ENCODE measurements at regions not wholly inside any gene's neighbourhood (a gene's known extent, or its start where the extent isn't known, plus 50 kb on each side); places are given as distances from the start of the nearest gene placed in this dataset.

DNA sequence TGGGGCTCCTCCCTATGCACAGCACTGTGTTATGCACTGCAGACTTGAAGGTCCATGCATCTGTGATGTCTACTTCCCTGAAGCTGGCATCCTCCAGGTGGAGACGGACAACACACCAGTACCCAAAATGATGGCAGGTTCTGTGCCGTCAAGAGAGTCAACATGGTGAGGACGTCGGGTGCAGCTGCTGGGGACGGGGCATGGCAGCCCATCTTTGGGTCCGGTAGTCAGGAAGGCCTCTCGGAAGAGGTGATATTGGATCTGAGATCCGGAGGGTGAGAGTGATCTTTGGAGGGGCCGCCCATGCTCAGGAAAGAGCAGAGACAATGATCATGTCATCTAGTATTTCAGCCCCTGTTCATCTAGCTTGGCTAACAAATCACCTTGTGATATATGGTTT, 104.1 kb downstream of the RIPK4 start:
- Histone ChIP-seq H3K4me2 (ENCODE audit: low read depth, low read length) (no peak overlapping the region), H3K79me2 (ENCODE audit: insufficient read depth, low read length) (no peaks in the 10 kb centered on the region), H3K9ac (ENCODE audit: insufficient read depth, low read depth, low read length) (no peak overlapping the region), H3K36me3 (replicated peaks in 1 of 2; ENCODE audit: control insufficient read depth in 1 of 2, insufficient read depth in 2 of 2, low read length in 2 of 2) (no peaks in the 10 kb centered on the region), H3K4me1 (ENCODE audit: insufficient read depth, low read length) (peaks cover 24% of the 10 kb centered on the region), H3K27me3 (ENCODE audit: control insufficient read depth in 1 of 2, insufficient read depth in 2 of 2, low read length in 2 of 2) (peaks cover 2 to 40% of the 10 kb centered on the region in 2 experiments), H3K9me3 (ENCODE audit: low read length) (no peaks in the 10 kb centered on the region), H2AFZ (ENCODE audit: low read length) (no peak overlapping the region), H3K4me3 (replicated peaks in 1 of 3; ENCODE audit: insufficient read depth in 1 of 3, low read depth in 2 of 3, low read length in 3 of 3) (no peak overlapping the region), H3K27ac (ENCODE audit: extremely low read length, insufficient read depth, low read length) (no peak overlapping the region), H4K20me1 (ENCODE audit: insufficient read depth, low read length) (no peaks in the 10 kb centered on the region)
- BruUV-seq (replicated peaks), result no TSS peak
- intact Hi-C loops (cut with micrococcal nuclease; ENCODE audit: unreplicated experiment), result no loop called here
- FAIRE-seq (no peak), ATAC-seq (no peak), DNase-seq (ENCODE audit: low spot score) (no peak)
- ChIA-PET CTCF (ENCODE audit: low intra/inter-chr PET ratio, low total read pairs) (interaction anchor here (2.3 kb wide), 1 partner anchor 116 kb away, joined by 7 read pairs; no protein-coding TSS in a partner anchor), POLR2A (no interaction called here)
- 69% methylated on average over 9 of the region's 9 CpGs for WGBS (ENCODE audit: low lambda C conversion rate)
- in situ Hi-C loops (cut with HindIII; ENCODE audit: extremely low pct_ligation_motif_present, low pct_unique_long_range_greater_than_20kb), result no loop called here
- TF ChIP-seq, protein P1, sequence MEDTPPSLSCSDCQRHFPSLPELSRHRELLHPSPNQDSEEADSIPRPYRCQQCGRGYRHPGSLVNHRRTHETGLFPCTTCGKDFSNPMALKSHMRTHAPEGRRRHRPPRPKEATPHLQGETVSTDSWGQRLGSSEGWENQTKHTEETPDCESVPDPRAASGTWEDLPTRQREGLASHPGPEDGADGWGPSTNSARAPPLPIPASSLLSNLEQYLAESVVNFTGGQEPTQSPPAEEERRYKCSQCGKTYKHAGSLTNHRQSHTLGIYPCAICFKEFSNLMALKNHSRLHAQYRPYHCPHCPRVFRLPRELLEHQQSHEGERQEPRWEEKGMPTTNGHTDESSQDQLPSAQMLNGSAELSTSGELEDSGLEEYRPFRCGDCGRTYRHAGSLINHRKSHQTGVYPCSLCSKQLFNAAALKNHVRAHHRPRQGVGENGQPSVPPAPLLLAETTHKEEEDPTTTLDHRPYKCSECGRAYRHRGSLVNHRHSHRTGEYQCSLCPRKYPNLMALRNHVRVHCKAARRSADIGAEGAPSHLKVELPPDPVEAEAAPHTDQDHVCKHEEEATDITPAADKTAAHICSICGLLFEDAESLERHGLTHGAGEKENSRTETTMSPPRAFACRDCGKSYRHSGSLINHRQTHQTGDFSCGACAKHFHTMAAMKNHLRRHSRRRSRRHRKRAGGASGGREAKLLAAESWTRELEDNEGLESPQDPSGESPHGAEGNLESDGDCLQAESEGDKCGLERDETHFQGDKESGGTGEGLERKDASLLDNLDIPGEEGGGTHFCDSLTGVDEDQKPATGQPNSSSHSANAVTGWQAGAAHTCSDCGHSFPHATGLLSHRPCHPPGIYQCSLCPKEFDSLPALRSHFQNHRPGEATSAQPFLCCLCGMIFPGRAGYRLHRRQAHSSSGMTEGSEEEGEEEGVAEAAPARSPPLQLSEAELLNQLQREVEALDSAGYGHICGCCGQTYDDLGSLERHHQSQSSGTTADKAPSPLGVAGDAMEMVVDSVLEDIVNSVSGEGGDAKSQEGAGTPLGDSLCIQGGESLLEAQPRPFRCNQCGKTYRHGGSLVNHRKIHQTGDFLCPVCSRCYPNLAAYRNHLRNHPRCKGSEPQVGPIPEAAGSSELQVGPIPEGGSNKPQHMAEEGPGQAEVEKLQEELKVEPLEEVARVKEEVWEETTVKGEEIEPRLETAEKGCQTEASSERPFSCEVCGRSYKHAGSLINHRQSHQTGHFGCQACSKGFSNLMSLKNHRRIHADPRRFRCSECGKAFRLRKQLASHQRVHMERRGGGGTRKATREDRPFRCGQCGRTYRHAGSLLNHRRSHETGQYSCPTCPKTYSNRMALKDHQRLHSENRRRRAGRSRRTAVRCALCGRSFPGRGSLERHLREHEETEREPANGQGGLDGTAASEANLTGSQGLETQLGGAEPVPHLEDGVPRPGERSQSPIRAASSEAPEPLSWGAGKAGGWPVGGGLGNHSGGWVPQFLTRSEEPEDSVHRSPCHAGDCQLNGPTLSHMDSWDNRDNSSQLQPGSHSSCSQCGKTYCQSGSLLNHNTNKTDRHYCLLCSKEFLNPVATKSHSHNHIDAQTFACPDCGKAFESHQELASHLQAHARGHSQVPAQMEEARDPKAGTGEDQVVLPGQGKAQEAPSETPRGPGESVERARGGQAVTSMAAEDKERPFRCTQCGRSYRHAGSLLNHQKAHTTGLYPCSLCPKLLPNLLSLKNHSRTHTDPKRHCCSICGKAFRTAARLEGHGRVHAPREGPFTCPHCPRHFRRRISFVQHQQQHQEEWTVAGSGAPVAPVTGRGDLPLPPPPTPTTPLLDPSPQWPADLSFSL (CRISPR knock-in tag; IDR thresholded peaks at IDR 0.05), result no peak
- TF ChIP-seq, protein P2, sequence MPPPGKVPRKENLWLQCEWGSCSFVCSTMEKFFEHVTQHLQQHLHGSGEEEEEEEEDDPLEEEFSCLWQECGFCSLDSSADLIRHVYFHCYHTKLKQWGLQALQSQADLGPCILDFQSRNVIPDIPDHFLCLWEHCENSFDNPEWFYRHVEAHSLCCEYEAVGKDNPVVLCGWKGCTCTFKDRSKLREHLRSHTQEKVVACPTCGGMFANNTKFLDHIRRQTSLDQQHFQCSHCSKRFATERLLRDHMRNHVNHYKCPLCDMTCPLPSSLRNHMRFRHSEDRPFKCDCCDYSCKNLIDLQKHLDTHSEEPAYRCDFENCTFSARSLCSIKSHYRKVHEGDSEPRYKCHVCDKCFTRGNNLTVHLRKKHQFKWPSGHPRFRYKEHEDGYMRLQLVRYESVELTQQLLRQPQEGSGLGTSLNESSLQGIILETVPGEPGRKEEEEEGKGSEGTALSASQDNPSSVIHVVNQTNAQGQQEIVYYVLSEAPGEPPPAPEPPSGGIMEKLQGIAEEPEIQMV (CRISPR knock-in tag; IDR thresholded peaks at IDR 0.05; ENCODE audit: low read depth), result no peak

All from HepG2 (cell line).